Activated CD4-positive, alpha-beta T cell treated with anti-CD3 and anti-CD28 coated beads for 24 hours (primary cell): ENCODE measurements at regions not wholly inside any gene's neighbourhood (a gene's known extent, or its start where the extent isn't known, plus 50 kb on each side); places are given as distances from the start of the nearest gene placed in this dataset.

Source experiments
- DNase-seq, 2 donors: peaks; one replicate each; pipeline ENCODE4 v3.0.0-alpha.2; 2020; ENCODE audit warnings: low read depth in 2 of 2

DNA sequence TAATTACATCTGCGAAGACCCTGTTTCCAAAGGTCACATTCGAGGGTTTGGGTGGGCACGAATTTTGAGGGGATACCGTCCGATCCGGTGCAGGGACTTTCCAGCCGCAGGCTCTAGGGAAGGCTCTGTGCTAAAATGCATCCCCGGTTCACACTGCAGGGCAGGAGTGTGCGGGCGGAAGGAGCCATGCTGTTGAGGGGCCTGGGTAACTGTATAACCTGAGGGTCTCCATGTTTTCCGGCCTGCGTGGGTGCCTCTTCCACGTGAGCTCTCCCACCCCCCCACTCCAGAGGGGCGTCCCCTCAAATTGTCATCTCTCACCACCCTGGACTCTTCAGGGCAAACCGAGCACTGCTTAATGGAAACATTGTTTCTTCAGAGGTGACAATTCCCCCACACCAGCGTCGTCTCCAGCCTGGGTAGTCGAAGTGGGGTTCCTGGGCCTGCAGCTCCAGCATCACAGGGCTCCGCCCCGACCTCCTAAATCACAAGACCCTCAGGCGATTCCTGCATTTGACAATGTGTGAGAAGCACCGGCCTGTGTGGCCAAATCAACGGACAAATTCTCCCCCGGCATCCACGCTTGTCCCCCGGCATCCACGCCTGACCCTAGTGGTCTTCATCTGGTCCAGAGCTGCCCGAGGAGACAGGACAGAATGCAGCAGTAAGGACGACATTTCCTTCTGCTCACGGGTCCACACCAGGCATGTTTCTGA, 51.2 kb downstream of the FOXL3 start:
- DNase-seq: no peak

DNA sequence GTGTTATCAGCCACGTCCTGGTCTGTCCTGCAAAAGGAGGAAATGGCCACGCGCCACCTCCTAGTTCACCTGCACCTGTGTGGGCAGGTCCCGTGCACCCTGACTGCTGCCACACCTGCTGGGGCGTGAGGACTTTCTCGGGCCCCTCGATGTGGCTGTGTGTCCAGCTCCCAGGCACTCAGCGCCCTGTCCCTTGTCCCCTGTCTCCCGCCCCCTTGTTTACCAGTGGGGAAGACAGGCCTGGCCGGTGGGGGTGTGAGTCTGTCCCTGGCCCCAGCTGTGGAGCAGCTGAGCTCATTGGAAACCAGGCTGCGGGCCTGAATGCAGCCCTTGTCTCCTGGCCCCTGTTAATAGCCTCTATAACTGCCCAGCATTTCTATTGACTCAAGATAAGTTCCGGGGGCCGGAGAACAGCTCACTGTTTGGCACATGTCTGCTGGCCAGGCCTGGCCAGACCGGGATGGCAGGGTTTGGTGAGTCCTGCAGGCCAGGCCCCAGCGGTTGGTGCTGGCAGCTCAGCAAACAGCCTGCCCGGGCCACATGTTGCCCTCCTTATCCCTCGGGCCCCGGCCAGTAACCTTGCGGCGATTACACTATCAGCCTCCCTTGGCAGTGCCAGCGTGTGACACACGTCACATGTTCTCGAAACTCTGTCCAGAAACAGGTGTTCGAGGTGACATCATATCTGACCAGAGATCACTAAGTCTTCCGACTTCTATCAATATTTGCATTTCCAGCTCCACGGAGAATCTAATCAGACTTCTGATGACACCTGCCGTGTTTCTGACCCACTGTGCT, 52.1 kb downstream of the FOXL3 start:
- DNase-seq: no peak

DNA sequence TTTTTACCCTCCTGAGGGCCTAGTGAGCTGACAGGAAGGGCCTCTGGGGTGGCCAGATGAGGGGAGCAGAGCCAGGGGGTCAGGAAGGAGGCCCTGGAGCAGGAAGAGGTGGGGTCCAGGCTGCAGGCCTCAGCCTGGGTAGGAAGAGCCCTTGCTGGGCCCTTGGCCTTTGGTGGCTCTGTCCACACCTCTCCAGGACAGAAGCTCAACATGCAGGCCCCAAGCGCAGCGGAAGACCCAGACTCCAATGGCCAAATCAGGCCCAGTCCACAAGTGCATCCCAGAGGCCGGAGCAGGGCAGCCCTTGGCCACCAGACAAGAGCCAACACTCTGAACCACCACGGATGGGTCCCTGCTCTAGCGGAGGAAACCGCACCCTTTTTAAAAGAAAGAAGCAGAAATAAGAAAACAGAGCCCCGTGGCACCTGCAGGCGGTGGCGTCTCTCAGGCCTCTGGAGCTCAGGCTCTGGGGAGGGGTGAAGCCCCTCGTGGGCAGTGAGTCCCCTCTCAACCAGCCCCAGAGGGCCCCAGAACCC, 52.8 kb downstream of the FOXL3 start:
- DNase-seq: no peak

DNA sequence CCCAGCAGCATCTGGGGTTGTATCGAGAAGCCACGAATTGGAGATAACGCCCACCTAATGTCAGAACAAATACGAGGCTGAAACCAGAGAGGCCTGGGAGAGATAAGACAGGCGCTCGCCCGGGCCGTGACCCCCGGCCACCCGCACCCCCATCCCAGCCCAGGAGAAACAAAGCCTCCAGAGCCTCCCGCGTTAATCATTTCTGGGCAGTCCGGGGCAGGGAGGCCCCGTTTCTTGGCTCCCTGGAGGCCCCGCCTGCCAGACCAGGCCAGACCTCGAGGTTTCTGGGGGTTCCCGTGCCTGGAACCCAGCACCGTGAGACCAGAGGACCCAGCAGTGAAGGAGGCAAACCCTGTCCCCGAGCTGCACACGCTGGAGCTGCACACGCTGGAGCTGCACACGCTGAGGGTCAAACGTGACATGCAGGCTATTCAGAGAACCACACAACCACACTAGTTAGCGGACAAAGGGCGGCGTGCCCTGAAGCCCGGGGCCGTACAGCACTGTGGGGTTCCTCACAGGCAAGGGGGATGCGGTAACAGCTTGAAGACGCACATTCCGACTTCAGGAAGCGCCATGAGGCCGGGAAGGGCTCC, 53.4 kb downstream of the FOXL3 start:
- DNase-seq: no peak

DNA sequence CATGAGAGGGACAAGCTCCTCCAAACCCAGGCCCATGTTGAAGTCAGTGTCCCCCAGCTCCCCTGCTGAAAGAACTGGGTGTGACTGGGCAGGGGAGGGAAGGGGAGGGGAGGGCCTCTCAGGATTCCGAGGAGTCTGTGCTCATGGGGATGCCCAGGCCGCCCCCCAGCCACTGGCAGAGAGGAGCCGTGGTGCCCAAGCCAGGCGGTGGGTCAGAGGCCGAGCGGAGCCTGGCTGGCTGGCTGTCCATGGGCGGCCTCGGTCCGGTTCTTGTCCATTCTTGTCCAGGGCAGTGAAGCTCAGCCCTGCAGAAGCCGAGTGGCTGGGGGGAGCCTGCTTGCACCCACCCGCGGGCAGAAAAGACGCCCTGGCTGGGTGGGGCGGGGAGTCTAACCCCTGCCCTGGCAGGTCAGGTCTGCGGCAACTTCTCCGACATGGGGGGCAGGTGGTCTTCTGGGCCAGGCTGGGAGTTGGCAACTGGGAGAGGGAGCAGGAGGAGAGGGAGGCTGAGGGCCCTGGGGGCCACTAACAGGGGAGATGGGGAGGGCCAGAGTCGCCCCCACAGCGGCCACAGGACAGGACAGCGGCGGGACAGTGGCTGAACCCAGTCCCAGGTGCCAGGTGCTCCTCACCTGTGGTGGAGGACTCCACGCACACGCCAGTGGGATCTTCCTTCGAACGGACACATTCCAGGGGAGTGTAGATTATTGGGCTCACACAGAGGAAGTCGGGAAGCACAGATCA, 54.1 kb downstream of the FOXL3 start:
- no peak for DNase-seq

GRCh38 chr7:344608-344994, 54.6 kb downstream of the FOXL3 start:
- no peak for DNase-seq

DNA sequence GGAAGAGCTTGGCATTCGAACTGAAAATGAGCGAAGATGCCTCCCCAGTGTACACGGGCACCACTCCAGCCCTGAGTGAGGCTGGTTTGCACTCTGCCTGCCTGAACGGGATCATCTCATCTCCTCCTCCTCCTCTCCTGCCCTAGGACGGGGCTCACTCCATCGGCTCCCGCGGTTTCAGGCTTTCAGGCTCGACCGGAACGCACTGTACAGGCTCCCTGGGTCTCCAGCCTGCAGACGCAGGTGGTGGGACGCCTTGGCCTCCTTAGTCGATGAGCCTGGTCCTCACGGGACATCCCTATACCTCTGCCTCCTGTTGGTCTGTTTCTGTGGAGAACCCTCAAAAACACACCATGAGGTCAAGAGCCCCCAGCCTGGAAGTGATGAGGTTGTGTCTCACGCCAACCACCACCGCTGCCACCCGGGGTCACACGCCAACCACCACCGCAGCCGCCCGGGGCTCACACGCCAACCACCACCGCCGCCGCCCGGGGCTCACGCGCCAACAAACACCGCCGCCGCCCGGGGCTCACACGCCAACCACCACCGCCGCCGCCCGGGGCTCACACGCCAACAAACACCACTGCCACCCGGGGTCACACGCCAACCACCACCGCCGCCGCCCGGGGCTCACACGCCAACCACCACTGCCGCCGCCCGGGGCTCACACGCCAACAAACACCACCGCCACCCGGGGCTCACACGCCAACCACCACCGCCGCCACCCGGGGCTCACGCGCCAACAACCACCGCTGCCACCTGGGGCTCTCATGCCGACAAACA, 56.3 kb downstream of the FOXL3 start:
- DNase-seq: no peak

DNA sequence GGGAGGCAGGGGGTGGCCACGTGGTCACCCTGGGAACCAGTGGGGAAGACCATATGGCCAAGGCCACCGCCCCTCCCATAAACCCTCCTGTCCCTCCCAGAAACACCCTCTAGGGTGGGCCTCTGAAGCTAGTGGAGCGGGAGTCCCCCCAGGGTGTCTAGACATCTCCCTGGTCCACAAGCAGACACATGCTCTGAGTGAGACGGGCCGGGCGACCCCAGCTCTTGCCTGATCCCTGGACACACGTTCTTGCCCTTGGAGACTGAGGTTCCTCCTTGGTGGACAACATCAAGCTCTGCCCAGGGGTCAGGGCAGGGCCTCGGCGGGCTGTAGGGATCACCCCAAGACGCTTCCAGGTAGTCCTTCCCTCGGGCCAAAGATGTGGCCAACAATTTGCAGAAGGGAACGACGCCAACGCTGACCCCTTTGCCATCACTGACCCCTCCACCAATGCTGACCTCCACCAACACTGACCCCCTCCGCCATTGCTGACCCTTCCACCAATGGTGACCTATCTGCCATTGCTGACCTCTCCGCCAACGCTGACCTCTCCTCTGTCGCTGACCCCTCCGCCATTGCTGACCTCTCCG, 57.1 kb downstream of the FOXL3 start:
- no peak for DNase-seq

- no peak for DNase-seq
Measured at GRCh38 chr7:347644-348479, 57.9 kb downstream of the FOXL3 start.

GRCh38 chr7:348480-348844, 58.5 kb downstream of the FOXL3 start:
- no peak for DNase-seq

DNA sequence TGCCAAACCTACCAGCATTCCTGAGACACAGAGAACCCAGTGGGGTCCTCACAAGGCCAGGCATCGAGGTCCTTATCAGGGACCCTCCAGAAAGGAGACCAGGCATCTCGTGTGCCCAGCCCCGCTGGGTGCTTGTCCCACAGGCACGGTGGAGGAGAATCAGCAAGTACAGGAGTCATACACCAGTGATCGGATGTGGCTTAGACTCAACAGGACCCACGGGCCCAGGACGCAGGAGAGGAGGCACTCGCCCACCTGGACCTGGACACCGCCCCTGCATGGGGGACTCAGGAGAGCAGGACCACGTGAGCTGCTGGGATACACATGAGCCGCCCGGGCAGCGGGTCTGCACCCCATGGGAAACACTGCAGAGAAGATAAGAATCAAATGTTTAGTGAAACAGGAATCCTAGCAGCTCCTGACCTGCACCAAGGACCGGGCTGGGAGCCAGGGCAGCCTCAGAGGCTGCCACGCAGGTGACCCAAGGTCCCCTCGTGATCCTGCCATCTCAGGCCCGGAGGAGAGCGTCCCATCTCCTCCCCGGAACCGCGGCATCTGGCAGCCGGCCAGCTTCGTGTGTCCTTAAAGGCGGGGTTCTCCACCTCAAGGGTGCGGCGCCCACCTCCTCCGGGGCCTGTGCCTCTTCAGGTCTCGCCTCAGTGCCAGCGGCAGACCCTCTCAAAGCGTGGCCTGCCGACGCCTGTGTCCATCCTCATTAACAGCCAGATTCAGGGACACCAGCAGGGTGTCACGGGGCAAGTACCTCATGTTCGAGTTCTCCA, 59.2 kb downstream of the FOXL3 start:
- no peak for DNase-seq

- peak; percentile 23 to 34 for DNase-seq
Measured at GRCh38 chr7:351256-351655, 61.3 kb downstream of the FOXL3 start.

DNA sequence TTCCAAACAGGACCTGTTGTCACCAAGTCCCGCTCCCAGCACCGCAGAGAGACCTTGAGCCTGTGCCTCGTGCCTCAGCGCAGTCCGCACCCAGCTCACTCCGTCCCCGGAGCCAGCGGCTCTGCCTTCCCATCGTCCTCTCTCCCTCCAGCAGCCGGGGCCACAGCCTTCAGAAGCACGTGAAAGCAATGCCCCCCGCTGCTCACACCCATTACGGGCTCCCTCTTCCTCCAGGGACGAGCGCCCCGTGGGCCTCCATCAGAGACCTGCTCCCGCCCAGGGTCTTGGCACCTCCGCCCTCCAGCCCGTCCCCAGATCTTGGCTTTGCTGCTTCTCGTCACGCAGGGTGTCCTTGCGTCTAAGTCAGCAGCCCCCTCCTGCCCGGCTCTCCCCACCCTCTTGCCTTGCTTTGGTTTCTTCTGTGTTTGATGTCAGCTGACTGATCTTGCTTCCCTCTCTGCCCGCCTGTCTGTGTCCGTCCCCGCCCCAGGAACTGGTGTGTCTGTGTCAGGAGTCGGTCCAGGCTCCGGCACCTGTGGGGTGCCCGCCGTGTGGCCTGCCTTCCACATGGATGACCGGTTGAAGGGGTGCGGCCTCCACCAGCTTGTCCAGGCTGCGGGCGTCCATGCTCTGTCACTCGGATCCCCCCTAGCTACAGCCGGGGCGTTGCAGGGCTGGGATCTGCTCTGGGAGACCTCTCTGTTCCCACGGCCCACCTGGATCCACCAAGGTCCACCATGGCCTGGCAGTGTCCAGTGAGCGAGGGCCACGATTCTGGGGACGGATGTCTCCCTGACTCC, 61.9 kb downstream of the FOXL3 start:
- no peak for DNase-seq

DNA sequence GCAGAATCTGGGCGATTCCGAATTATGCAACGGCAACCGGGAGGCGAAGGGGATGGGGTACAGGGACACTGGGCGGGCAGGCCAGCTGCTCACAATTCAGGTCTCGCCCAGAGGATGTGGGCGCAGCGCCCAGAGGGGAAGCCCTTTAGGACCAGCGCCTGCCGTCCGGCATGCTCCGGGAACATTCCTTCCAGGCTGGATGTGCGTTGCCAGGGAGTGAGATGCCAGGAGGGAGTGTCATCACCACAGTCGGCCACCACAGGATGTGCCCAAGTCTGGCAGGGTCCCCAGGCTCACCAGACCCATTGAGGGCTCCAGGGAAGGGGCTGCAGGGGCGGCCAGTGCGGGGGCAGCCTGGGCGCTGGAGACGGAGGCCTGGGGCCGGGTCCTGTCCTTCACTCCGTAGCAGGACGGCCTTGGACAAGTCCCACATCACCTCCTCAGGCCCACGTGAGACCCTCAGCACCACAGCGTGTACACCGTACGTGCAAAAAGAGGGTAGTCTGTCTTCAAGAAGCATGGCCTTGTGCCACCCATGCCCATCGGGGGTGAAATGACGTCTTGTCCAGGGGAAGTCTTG, 63.9 kb downstream of the FOXL3 start:
- no peak for DNase-seq

- no peak for DNase-seq
Measured at GRCh38 chr7:354597-355470, 64.9 kb downstream of the FOXL3 start.

GRCh38 chr7:355568-355967, 65.6 kb downstream of the FOXL3 start:
- no peak for DNase-seq

GRCh38 chr7:356087-356486, 66.1 kb downstream of the FOXL3 start:
- DNase-seq: no peak
